NT2/D1 (cell line): ENCODE measurements at regions not wholly inside any gene's neighbourhood (a gene's known extent, or its start where the extent isn't known, plus 50 kb on each side); places are given as distances from the start of the nearest gene placed in this dataset.

ENCODE experiments used
- SUZ12 ChIP-seq: IDR thresholded peaks from 2 replicates; pipeline ENCODE4 v1.6.1; 2011; ENCODE audit not compliant: insufficient read length, insufficient read depth; ENCODE audit errors: extremely low read depth
- YY1 ChIP-seq: IDR thresholded peaks from 2 replicates; pipeline ENCODE4 v1.6.1; 2011; ENCODE audit not compliant: insufficient read length, insufficient read depth
- ZNF274 ChIP-seq: IDR thresholded peaks from 2 replicates; pipeline ENCODE4 v1.6.1; 2011; ENCODE audit warnings: mild to moderate bottlenecking, low read depth, low read length

DNA sequence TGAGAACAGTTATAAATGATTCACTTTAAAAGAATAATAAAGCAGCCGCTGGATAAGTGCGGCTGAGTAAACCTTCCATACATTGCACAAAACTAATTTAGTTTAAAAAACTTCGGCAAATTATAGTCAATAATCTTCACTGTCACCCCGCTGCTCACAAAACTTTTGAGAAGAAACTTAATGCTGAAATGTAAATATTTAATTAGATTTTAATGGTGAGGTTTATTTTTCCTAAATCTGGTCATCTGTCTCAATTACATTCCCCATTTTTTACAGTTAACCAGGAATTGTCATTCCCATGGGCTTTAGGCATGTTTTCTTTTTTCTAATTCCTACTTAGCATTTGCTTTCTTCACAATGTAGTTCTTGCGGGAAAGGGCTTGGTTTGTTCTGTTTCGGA is 169.8 kb downstream of the CAAP1 start:
- TF ChIP-seq YY1 (no peak), ZNF274 (no peak), SUZ12 (no peak)
